GM13976 (cell line): ENCODE measurements at regions not wholly inside any gene's neighbourhood (a gene's known extent, or its start where the extent isn't known, plus 50 kb on each side); places are given as distances from the start of the nearest gene placed in this dataset.

ENCODE experiments used
- DNase-seq: peaks from one replicate; pipeline ENCODE4 v3.0.0; 2012; ENCODE audit warnings: low spot score
- CTCF ChIP-seq: IDR thresholded peaks from 2 replicates; pipeline ENCODE4 v1.5.1; 2012; ENCODE audit warnings: borderline replicate concordance, mild to moderate bottlenecking; ENCODE audit not compliant: insufficient read depth; ENCODE audit errors: extremely low read depth, missing control alignments, control extremely low read depth
- in situ Hi-C: fragments of 300-500 bp; cut with MboI; formaldehyde crosslinking; loops from one replicate; pipeline ENCODE4 v1.12.0; 2022; ENCODE audit warnings: low sequenced_read_pairs, mixed read lengths, inconsistent platforms; ENCODE audit not compliant: unreplicated experiment

GRCh38 chr4:135065366-135065765, 863.8 kb upstream of the PABPC4L start:
- in situ Hi-C loops = no loop called here
- DNase-seq = no peak
- TF ChIP-seq CTCF = no peak

GRCh38 chr4:135050086-135050717, 848.6 kb upstream of the PABPC4L start:
- in situ Hi-C loops = no loop called here
- no peak for TF ChIP-seq CTCF
- DNase-seq = no peak

GRCh38 chr4:135032670-135033069, 831.1 kb upstream of the PABPC4L start:
- in situ Hi-C loops = no loop called here
- no peak for DNase-seq

GRCh38 chr4:135015771-135016170, 814.2 kb upstream of the PABPC4L start:
- no peak for DNase-seq
- no peak for TF ChIP-seq CTCF
- in situ Hi-C loops = no loop called here

More at GRCh38 chr4:135032670-135033069, 831.1 kb upstream of the PABPC4L start:
- TF ChIP-seq CTCF = no peak

- no peak for TF ChIP-seq CTCF
- DNase-seq = no peak
- in situ Hi-C loops = no loop called here
Observed at GRCh38 chr4:135007400-135007799, 805.8 kb upstream of the PABPC4L start.

- TF ChIP-seq CTCF = no peak
- in situ Hi-C loops = no loop called here
- DNase-seq = no peak
Observed at GRCh38 chr4:134999169-134999568, 797.6 kb upstream of the PABPC4L start.
